ENCODE measurements at regions not wholly inside any gene's neighbourhood (a gene's known extent, or its start where the extent isn't known, plus 50 kb on each side); places are given as distances from the start of the nearest gene placed in this dataset.
"Not testable (repeated sequence)": the region's sequence is repeated elsewhere in the genome, so short reads cannot be mapped to it uniquely, and the experiment has no call there.

DNA sequence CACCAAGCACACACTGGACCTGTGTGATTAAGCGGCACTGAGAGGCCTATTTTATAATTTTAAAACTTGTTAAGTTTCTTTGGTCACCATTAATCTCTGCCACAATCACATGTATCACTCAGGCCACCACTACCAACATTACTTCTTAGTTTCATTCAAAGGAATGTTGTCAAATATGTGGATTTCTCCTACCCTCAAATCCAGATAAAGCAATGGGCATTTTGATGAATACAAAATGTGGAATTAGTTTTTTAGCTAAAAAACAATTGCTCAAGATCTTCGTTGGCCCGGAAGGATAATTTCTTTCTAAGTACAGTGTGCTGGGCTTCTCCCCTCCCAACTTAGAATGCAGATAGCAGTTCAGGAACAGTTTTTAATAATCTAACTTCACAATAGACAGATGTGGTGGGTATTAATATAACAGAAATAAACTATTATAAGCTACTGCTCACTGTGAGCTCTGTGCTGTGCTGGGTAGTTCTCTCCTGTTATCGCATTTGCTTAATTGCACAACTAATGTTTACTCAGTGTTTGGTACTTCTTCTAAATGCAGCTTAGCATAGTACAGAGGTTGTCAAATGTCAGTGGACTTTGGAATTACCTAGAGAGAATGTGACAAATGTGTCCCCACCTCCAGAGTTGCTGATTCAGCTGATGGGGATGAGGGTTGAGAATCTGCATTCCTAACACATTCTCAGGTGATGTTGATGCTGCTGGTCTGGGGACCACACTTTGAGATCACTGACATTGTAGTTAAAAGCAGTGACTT lies 266.7 kb upstream of the AMIGO2 start:
- DNase-seq (ENCODE audit: extremely low read depth, low read depth): no peak
- TF ChIP-seq CTCF (IDR thresholded peaks at IDR 0.05; ENCODE audit: low read depth, low read length): no peak

- TF ChIP-seq CTCF (IDR thresholded peaks at IDR 0.05; ENCODE audit: low read depth, low read length): no peak
- no peak for DNase-seq (ENCODE audit: extremely low read depth, low read depth)
These were observed 264.2 kb upstream of the AMIGO2 start for GRCh38 chr12:47343684-47344567.

DNA sequence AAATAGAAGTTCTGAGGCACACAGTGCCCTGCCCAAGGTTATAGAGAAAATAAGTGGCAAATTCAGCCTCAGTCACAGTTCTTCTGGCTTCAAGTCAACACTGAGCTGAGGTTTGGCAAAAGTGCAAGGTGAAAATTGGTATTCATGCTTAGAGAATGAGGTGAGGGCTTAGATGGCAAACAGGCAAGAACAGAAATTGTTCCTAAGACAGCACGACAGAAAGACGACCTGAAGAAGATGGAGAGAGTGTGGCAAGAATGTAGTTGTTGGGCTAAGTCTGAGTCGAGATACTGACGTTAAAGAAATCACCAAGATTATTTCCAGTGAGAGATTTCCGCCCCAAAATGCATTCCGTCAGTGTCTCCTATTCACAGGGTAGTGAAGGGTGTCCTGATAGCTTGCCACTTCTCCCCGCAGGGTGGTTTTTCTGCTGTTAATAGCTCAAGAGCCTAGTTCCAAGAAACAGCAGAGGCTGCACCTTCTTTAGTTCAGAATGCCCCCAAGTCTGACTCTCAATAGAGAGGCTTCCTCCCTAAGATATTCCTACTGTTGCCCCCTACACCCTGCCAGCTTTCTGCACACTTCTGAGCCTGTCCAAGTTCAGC lies 260.8 kb upstream of the AMIGO2 start:
- no peak for TF ChIP-seq CTCF (IDR thresholded peaks at IDR 0.05; ENCODE audit: low read depth, low read length)
- DNase-seq (ENCODE audit: extremely low read depth, low read depth): no peak

GRCh38 chr12:47337581-47337980 lies 257.8 kb upstream of the AMIGO2 start:
- no peak for TF ChIP-seq CTCF (IDR thresholded peaks at IDR 0.05; ENCODE audit: low read depth, low read length)
- no peak for DNase-seq (ENCODE audit: extremely low read depth, low read depth)

DNA sequence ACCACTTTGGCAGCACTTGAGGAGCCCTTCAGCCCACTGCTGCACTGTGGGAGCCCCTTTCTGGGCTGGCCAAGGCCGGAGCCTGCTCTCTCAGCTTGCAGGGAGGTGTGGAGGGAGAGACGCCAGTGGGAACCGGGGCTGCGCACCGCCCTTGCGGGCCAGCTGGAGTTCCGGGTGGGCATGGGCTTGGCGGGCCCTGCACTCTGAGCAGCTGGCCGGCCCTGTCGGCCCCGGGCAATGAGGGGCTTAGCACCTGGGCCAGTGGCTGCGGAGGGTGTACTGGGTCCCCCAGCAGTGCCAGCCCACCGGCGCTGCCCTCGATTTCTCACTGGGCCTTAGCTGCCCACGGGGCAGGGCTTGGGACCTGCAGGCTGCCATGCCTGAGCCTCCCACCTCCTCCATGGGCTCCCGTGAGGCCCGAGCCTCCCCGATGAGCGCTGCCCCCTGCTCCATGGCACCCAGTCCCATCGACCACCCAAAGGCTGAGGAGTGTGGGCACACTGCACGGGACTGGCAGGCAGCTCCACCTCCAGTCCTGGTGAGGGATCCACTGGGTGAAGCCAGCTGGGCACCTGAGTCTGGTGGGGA lies 253.6 kb upstream of the AMIGO2 start:
- not testable (repeated sequence) for DNase-seq (ENCODE audit: extremely low read depth, low read depth)

GRCh38 chr12:47328831-47329545 lies 249.2 kb upstream of the AMIGO2 start:
- no peak for TF ChIP-seq CTCF (IDR thresholded peaks at IDR 0.05; ENCODE audit: low read depth, low read length)
- no peak for DNase-seq (ENCODE audit: extremely low read depth, low read depth)

DNA sequence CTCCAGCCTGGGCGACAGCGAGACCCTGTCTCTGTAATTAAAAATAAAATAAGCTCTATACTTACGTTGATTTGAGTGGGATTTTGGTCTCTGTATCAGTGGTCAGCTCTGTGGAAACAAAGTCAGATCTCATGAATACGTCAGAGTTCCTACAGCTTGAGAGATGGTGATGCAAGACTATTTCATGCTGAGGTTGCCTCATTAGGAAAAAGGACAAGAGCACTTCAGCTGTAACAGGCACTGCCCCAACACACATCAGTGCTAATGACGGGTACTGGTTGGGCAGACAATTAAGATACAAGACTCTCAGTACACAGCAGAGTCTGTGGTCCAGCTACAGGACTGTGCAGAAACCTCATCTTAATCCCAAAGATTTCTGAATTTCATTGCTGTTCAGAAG lies 246.4 kb upstream of the AMIGO2 start:
- TF ChIP-seq CTCF (IDR thresholded peaks at IDR 0.05; ENCODE audit: low read depth, low read length): no peak
- DNase-seq (ENCODE audit: extremely low read depth, low read depth): no peak

Measured in AG09319 (cell line).